ENCODE measurements at regions not wholly inside any gene's neighbourhood (a gene's known extent, or its start where the extent isn't known, plus 50 kb on each side); places are given as distances from the start of the nearest gene placed in this dataset.

- H3K4me3 ChIP-seq (ENCODE audit: low read depth, low read length) = no peak overlapping the region
- no peaks in the 10 kb centered on the region for H3K36me3 ChIP-seq (ENCODE audit: insufficient read depth)
- no peak for DNase-seq (ENCODE audit: extremely low spot score)
- H3K4me1 ChIP-seq (ENCODE audit: insufficient read depth) = no peaks in the 10 kb centered on the region
- H3K27ac ChIP-seq (ENCODE audit: low read depth) = no peak overlapping the region
- 72% methylated on average over 11 of the region's 11 CpGs for WGBS
Measured at GRCh38 chr17:79495665-79496064, 115.2 kb downstream of the RBFOX3 start.

GRCh38 chr17:79491006-79491405 lies 119.8 kb downstream of the RBFOX3 start:
- no peak for DNase-seq (ENCODE audit: extremely low spot score)
- Histone ChIP-seq H3K36me3 (ENCODE audit: insufficient read depth) (no peaks in the 10 kb centered on the region), H3K4me3 (ENCODE audit: low read depth, low read length) (no peak overlapping the region), H3K4me1 (ENCODE audit: insufficient read depth) (no peaks in the 10 kb centered on the region), H3K27ac (ENCODE audit: low read depth) (no peak overlapping the region)
- no CpG with 5 or more reads among the region's 3 CpGs for WGBS

- DNase-seq (ENCODE audit: extremely low spot score) = no peak
- no peaks in the 10 kb centered on the region for H3K4me1 ChIP-seq (ENCODE audit: insufficient read depth)
- no peak overlapping the region for H3K4me3 ChIP-seq (ENCODE audit: low read depth, low read length)
- 55% methylated on average over 1 of the region's 1 CpG for WGBS
- no peaks in the 10 kb centered on the region for H3K36me3 ChIP-seq (ENCODE audit: insufficient read depth)
- no peak overlapping the region for H3K27ac ChIP-seq (ENCODE audit: low read depth)
Measured at GRCh38 chr17:79490530-79490929, 120.3 kb downstream of the RBFOX3 start.

- no peak for DNase-seq (ENCODE audit: extremely low spot score)
- no peaks in the 10 kb centered on the region for H3K36me3 ChIP-seq (ENCODE audit: insufficient read depth)
- 85% methylated on average over 12 of the region's 12 CpGs for WGBS
- no peak overlapping the region for H3K4me3 ChIP-seq (ENCODE audit: low read depth, low read length)
- H3K27ac ChIP-seq (ENCODE audit: low read depth) = no peak overlapping the region
- H3K4me1 ChIP-seq (ENCODE audit: insufficient read depth) = no peaks in the 10 kb centered on the region
Measured at GRCh38 chr17:79487149-79487548, 123.7 kb downstream of the RBFOX3 start.

- Histone ChIP-seq H3K36me3 (ENCODE audit: insufficient read depth) (no peaks in the 10 kb centered on the region), H3K4me1 (ENCODE audit: insufficient read depth) (no peaks in the 10 kb centered on the region), H3K27ac (ENCODE audit: low read depth) (no peak overlapping the region), H3K4me3 (ENCODE audit: low read depth, low read length) (no peak overlapping the region)
- WGBS = 53% methylated on average over 17 of the region's 17 CpGs
- no peak for DNase-seq (ENCODE audit: extremely low spot score)
Measured at GRCh38 chr17:79485991-79486390, 124.9 kb downstream of the RBFOX3 start.

GRCh38 chr17:79485419-79485985 lies 125.3 kb downstream of the RBFOX3 start:
- Histone ChIP-seq H3K4me3 (ENCODE audit: low read depth, low read length) (no peak overlapping the region), H3K36me3 (ENCODE audit: insufficient read depth) (no peaks in the 10 kb centered on the region), H3K4me1 (ENCODE audit: insufficient read depth) (no peaks in the 10 kb centered on the region), H3K27ac (ENCODE audit: low read depth) (no peak overlapping the region)
- DNase-seq (ENCODE audit: extremely low spot score) = no peak
- 42% methylated on average over 22 of the region's 22 CpGs for WGBS

GRCh38 chr17:79484600-79485418 lies 126.0 kb downstream of the RBFOX3 start:
- Histone ChIP-seq H3K4me3 (ENCODE audit: low read depth, low read length) (no peak overlapping the region), H3K36me3 (ENCODE audit: insufficient read depth) (no peaks in the 10 kb centered on the region), H3K4me1 (ENCODE audit: insufficient read depth) (no peaks in the 10 kb centered on the region), H3K27ac (ENCODE audit: low read depth) (no peak overlapping the region)
- 62% methylated on average over 11 of the region's 11 CpGs for WGBS
- DNase-seq (ENCODE audit: extremely low spot score) = no peak

- H3K4me3 ChIP-seq (ENCODE audit: low read depth, low read length) = no peak overlapping the region
- 54% methylated on average over 5 of the region's 5 CpGs for WGBS
Measured at GRCh38 chr17:79483842-79484241, 127.0 kb downstream of the RBFOX3 start.

GRCh38 chr17:79482727-79483521 lies 127.9 kb downstream of the RBFOX3 start:
- Histone ChIP-seq H3K36me3 (ENCODE audit: insufficient read depth) (no peaks in the 10 kb centered on the region), H3K27ac (ENCODE audit: low read depth) (no peak overlapping the region), H3K4me3 (ENCODE audit: low read depth, low read length) (no peak overlapping the region), H3K4me1 (ENCODE audit: insufficient read depth) (no peaks in the 10 kb centered on the region)
- WGBS = 25% methylated on average over 17 of the region's 17 CpGs
- DNase-seq (ENCODE audit: extremely low spot score) = no peak

More at GRCh38 chr17:79483842-79484241, 127.0 kb downstream of the RBFOX3 start:
- H3K36me3 ChIP-seq (ENCODE audit: insufficient read depth) = no peaks in the 10 kb centered on the region
- no peaks in the 10 kb centered on the region for H3K4me1 ChIP-seq (ENCODE audit: insufficient read depth)
- no peak overlapping the region for H3K27ac ChIP-seq (ENCODE audit: low read depth)
- no peak for DNase-seq (ENCODE audit: extremely low spot score)

GRCh38 chr17:79479876-79480275 lies 131.0 kb downstream of the RBFOX3 start:
- 76% methylated on average over 10 of the region's 10 CpGs for WGBS
- no peak for DNase-seq (ENCODE audit: extremely low spot score)

GRCh38 chr17:79478841-79479240 lies 132.0 kb downstream of the RBFOX3 start:
- Histone ChIP-seq H3K36me3 (ENCODE audit: insufficient read depth) (no peaks in the 10 kb centered on the region), H3K4me3 (ENCODE audit: low read depth, low read length) (no peak overlapping the region), H3K27ac (ENCODE audit: low read depth) (no peak overlapping the region), H3K4me1 (ENCODE audit: insufficient read depth) (no peaks in the 10 kb centered on the region)
- DNase-seq (ENCODE audit: extremely low spot score) = no peak
- 63% methylated on average over 9 of the region's 9 CpGs for WGBS

More at GRCh38 chr17:79479876-79480275, 131.0 kb downstream of the RBFOX3 start:
- no peak overlapping the region for H3K4me3 ChIP-seq (ENCODE audit: low read depth, low read length)
- no peaks in the 10 kb centered on the region for H3K4me1 ChIP-seq (ENCODE audit: insufficient read depth)
- no peaks in the 10 kb centered on the region for H3K36me3 ChIP-seq (ENCODE audit: insufficient read depth)
- no peak overlapping the region for H3K27ac ChIP-seq (ENCODE audit: low read depth)

- no peaks in the 10 kb centered on the region for H3K4me1 ChIP-seq (ENCODE audit: insufficient read depth)
- DNase-seq (ENCODE audit: extremely low spot score) = no peak
- no peak overlapping the region for H3K4me3 ChIP-seq (ENCODE audit: low read depth, low read length)
- H3K36me3 ChIP-seq (ENCODE audit: insufficient read depth) = no peaks in the 10 kb centered on the region
- H3K27ac ChIP-seq (ENCODE audit: low read depth) = no peak overlapping the region
- 53% methylated on average over 22 of the region's 22 CpGs for WGBS
Measured at GRCh38 chr17:79478051-79478461, 132.8 kb downstream of the RBFOX3 start.

GRCh38 chr17:79476074-79476652 lies 134.7 kb downstream of the RBFOX3 start:
- no peak overlapping the region for H3K4me3 ChIP-seq (ENCODE audit: low read depth, low read length)
- WGBS = 36% methylated on average over 13 of the region's 13 CpGs
- H3K4me1 ChIP-seq (ENCODE audit: insufficient read depth) = no peaks in the 10 kb centered on the region
- H3K27ac ChIP-seq (ENCODE audit: low read depth) = no peak overlapping the region
- DNase-seq (ENCODE audit: extremely low spot score) = no peak
- H3K36me3 ChIP-seq (ENCODE audit: insufficient read depth) = no peaks in the 10 kb centered on the region

Data from urinary bladder (tissue), 3 donors.